ENCODE measurements at regions not wholly inside any gene's neighbourhood (a gene's known extent, or its start where the extent isn't known, plus 50 kb on each side); places are given as distances from the start of the nearest gene placed in this dataset.

DNA sequence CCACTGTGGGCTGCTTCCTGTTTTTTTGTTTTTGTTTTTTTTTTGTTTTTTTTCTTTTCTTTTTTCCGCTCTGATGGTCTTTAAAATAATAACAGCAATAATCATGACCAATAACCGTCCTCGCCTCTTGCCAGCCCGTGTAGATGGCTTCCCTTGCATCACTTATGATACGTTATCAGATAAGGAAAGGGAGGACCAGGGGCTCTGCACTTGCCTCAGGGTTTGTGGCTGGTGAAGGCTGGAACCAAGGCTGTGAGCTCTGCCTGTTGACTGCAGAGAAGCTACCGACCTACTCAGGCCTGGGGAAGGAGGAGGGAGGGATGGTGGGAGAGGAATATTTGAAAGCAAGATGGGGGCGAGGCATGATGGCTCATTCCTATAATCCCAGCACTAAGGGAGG lies 114.0 kb upstream of the SDK2 start:
- no peak for DNase-seq
- no peak overlapping the region for H3K27ac ChIP-seq
- no peaks in the 10 kb centered on the region for H3K27me3 ChIP-seq (ENCODE audit: low read depth)
- no peaks in the 10 kb centered on the region for H3K36me3 ChIP-seq
- H3K4me3 ChIP-seq = no peak overlapping the region
- H3K4me1 ChIP-seq = no peaks in the 10 kb centered on the region
- H3K9me3 ChIP-seq = no peaks in the 10 kb centered on the region
- TF ChIP-seq, protein P1, sequence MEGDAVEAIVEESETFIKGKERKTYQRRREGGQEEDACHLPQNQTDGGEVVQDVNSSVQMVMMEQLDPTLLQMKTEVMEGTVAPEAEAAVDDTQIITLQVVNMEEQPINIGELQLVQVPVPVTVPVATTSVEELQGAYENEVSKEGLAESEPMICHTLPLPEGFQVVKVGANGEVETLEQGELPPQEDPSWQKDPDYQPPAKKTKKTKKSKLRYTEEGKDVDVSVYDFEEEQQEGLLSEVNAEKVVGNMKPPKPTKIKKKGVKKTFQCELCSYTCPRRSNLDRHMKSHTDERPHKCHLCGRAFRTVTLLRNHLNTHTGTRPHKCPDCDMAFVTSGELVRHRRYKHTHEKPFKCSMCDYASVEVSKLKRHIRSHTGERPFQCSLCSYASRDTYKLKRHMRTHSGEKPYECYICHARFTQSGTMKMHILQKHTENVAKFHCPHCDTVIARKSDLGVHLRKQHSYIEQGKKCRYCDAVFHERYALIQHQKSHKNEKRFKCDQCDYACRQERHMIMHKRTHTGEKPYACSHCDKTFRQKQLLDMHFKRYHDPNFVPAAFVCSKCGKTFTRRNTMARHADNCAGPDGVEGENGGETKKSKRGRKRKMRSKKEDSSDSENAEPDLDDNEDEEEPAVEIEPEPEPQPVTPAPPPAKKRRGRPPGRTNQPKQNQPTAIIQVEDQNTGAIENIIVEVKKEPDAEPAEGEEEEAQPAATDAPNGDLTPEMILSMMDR (IDR thresholded peaks at IDR 0.05) = no peak
- intact Hi-C loops (cut with DNase I) = no loop called here
- ATAC-seq = no peak

DNA sequence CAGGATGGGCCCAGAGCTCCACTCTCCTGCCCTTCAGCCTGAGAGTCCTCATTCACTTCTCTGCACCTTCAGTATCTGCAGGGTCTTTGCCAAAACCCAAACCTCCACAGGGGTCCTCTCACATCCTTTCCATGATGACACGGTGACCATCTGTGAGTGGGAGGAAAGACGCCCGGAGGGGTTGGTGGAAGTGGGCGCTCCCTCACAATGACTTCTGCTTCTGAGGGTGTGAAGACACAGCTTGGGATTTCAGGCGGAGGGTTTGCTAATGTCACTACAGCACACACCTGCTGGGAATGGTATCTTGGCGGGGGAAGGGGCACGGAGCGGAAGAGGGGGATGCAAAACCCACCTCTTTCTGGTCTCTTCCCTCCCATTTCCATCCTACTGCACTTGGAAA lies 115.1 kb upstream of the SDK2 start:
- intact Hi-C loops (cut with DNase I) = no loop called here
- TF ChIP-seq, protein P1 (IDR thresholded peaks at IDR 0.05) = no peak
- H3K9me3 ChIP-seq = no peaks in the 10 kb centered on the region
- no peak for DNase-seq
- no peak overlapping the region for H3K27ac ChIP-seq
- no peaks in the 10 kb centered on the region for H3K4me1 ChIP-seq
- H3K4me3 ChIP-seq = no peak overlapping the region
- no peaks in the 10 kb centered on the region for H3K27me3 ChIP-seq (ENCODE audit: low read depth)
- ATAC-seq = no peak
- no peaks in the 10 kb centered on the region for H3K36me3 ChIP-seq

DNA sequence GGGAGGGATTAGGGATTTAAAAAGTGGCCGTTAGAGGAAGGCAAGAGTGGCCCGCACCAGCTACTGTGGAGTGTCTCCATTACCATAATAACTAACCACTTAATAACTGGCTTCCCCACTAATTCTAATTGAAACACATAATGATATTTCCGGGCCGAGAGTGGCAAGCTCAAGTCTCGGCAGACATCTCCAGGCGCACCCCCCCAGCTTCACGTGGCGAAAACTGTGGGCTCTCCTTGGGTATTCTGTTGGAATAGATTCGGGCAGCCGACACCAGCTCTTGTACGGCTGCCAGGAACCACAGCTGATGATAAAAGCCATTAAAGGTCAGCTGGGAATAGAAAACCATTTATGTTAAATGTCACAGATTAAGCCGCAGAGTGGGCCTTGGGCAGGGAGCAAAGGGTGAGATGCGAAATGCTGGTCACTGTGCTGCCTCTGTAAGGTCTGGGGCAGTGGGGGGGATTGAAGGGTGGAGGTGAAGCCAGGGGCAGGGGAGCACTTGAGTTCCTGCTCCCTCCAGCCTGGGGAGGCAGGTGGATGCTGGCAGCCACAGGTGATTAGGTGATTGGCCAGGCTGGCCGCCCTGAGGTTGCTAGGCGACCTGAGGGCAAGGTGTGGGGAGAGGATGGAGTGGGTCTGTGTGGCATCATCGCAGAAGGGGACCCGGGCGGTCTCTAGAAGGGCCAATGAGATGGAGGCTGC lies 115.6 kb upstream of the SDK2 start:
- no peaks in the 10 kb centered on the region for H3K4me1 ChIP-seq
- ATAC-seq (no peak), DNase-seq (no peak)
- no peaks in the 10 kb centered on the region for H3K27me3 ChIP-seq (ENCODE audit: low read depth)
- intact Hi-C loops (cut with DNase I) = no loop called here
- H3K27ac ChIP-seq = no peak overlapping the region
- no peak overlapping the region for H3K4me3 ChIP-seq
- TF ChIP-seq, protein P1 (IDR thresholded peaks at IDR 0.05) = no peak
- H3K9me3 ChIP-seq = no peaks in the 10 kb centered on the region
- no peaks in the 10 kb centered on the region for H3K36me3 ChIP-seq

DNA sequence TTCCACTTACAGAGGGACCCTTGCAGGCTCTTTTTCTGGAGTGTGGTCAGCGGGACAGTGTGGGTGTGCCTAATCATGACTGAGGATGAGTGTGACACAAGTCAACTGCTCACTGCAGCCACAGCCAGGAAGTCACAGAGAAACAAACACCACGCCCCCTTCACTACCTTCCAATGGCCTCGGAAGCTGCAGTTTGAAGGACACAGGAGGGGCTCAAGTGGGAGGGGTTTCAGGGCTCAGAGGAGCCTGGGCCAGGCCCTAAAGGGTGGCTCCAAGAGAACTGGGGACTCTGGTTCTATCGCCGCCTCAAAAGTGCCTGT lies 116.2 kb upstream of the SDK2 start:
- intact Hi-C loops (cut with DNase I) = no loop called here
- TF ChIP-seq, protein P1 (IDR thresholded peaks at IDR 0.05) = no peak
- no peak for DNase-seq
- no peaks in the 10 kb centered on the region for H3K36me3 ChIP-seq
- H3K27me3 ChIP-seq (ENCODE audit: low read depth) = no peaks in the 10 kb centered on the region
- no peak overlapping the region for H3K4me3 ChIP-seq
- no peak for ATAC-seq
- H3K27ac ChIP-seq = no peak overlapping the region
- no peaks in the 10 kb centered on the region for H3K9me3 ChIP-seq
- no peaks in the 10 kb centered on the region for H3K4me1 ChIP-seq

DNA sequence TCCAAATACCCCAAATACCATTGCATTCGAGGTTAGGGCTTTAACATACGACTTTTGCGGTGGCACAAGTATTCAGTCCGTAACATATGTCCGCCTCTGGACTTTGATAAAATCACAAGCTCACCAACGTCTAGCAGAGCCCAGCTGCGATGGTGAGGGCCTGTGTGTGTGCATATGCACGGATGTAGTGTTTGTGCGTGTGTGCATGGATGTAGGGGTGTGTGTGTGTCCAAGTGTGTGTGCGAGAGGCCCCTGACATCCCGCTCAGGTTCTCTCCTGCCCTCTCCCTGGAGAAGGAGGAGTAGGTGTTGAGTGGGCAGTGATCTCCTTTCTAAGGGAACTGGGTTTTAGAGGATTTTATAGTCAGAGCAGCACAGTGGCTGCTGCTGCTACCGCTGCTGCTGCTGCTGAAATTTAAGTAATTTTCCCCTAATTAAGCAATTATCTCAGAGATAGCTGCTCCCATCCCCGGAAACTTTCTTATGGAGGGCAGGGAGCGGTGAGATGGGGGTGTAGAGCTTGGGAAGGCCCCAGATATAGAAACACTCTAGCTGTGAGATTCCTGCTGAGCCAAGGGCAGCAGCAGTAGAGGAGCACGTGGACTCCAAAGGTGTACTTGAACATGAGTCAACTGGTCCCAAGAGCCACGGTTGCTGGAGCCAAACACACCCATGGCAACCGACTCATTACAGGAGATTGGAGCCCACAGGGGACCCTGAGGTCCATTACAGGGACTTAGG lies 121.7 kb upstream of the SDK2 start:
- intact Hi-C loops (cut with DNase I) = no loop called here
- Histone ChIP-seq H3K27me3 (ENCODE audit: low read depth) (no peaks in the 10 kb centered on the region), H3K9me3 (no peaks in the 10 kb centered on the region), H3K36me3 (no peaks in the 10 kb centered on the region), H3K4me3 (no peak overlapping the region), H3K4me1 (peaks cover 11% of the 10 kb centered on the region), H3K27ac (no peak overlapping the region)
- ATAC-seq (no peak), DNase-seq (peak; percentile 25)
- TF ChIP-seq, protein P1 (IDR thresholded peaks at IDR 0.05) = no peak
